B cell (primary cell): ENCODE measurements at regions not wholly inside any gene's neighbourhood (a gene's known extent, or its start where the extent isn't known, plus 50 kb on each side); places are given as distances from the start of the nearest gene placed in this dataset.

Source experiments
- ATAC-seq: fragments of 200-7000 bp; cut with Tn5 transposase; one replicate; pipeline ENCODE4 v1.10.0; 2021; ENCODE audit warnings: low read depth, mild to moderate bottlenecking, moderate number of reproducible peaks, moderate library complexity
- CTCF ChIA-PET: fragments of 350-600 bp; sonication (Branson Sonifier 250); formaldehyde crosslinking; loops from one replicate; lab custom pipeline; 2021; ENCODE audit warnings: antibody characterized with exemption, inconsistent platforms; lab: Charles Lee
- POLR2A ChIA-PET: fragments of 350-600 bp; sonication (Branson Sonifier 250); formaldehyde crosslinking; loops from one replicate; lab custom pipeline; 2021; ENCODE audit warnings: antibody characterized with exemption; lab: Charles Lee
- DNase-seq: peaks from one replicate; pipeline ENCODE4 v3.0.0; 2013
- H2AFZ ChIP-seq: 2 replicates; pipeline ENCODE4 v1.6.1; 2012; ENCODE audit warnings: mild to moderate bottlenecking, low read depth, low read length; ENCODE audit not compliant: insufficient read depth, poor library complexity, severe bottlenecking
- H3K27ac ChIP-seq, 2 donors: 1 replicate in 1 of 2; 2 replicates in 1 of 2; pipeline ENCODE4 v1.5.1; 2012 to 2013; ENCODE audit warnings: low read length in 2 of 2, mild to moderate bottlenecking in 2 of 2, moderate library complexity in 1 of 2
- H3K27me3 ChIP-seq, 4 experiments: fragments of 200-600 bp in 1 of 4; sonication (generic) in 1 of 4; replicated peaks in 1 of 4; 1 replicate in 2 of 4; 2 replicates in 2 of 4; pipeline versions ENCODE4 v1.6.1 to v1.7.0; 2013 to 2016; ENCODE audit warnings: low read length in 3 of 4, mild to moderate bottlenecking in 2 of 4, mixed read lengths in 1 of 4, moderate library complexity in 1 of 4; ENCODE audit not compliant: insufficient read depth in 4 of 4, control insufficient read depth in 3 of 4; ENCODE audit errors: control extremely low read depth in 1 of 4
- H3K36me3 ChIP-seq, 2 experiments: replicated peaks in 1 of 2; 1 replicate in 1 of 2; 2 replicates in 1 of 2; pipeline versions ENCODE4 v1.6.1 to v1.7.1; 2013; ENCODE audit warnings: low read length in 1 of 2; ENCODE audit not compliant: insufficient read depth in 2 of 2, control insufficient read depth in 1 of 2; ENCODE audit errors: control extremely low read depth in 1 of 2, extremely low read depth in 1 of 2
- H3K4me1 ChIP-seq, 2 donors: fragments of 200-600 bp in 1 of 2; sonication (generic) in 1 of 2; 1 replicate in 1 of 2; 2 replicates in 1 of 2; pipeline versions ENCODE4 v1.5.1 to v1.6.1; 2013 to 2017; ENCODE audit warnings: low read length in 2 of 2; ENCODE audit not compliant: control insufficient read depth in 2 of 2, insufficient read depth in 2 of 2
- H3K4me2 ChIP-seq: replicated peaks from 2 replicates; pipeline ENCODE3; 2012; ENCODE audit warnings: mild to moderate bottlenecking, low read depth, low read length; ENCODE audit not compliant: poor library complexity, severe bottlenecking
- H3K4me3 ChIP-seq, 5 experiments: fragments of 200-600 bp in 1 of 5; sonication (generic) in 1 of 5; 1 replicate in 3 of 5; 2 replicates in 2 of 5; pipeline versions ENCODE4 v1.5.1 to v1.7.0; 2011 to 2016; ENCODE audit warnings: low read length in 4 of 5, mild to moderate bottlenecking in 4 of 5, low read depth in 2 of 5, control low read depth in 1 of 5, moderate library complexity in 1 of 5; ENCODE audit not compliant: insufficient read depth in 1 of 5; ENCODE audit errors: control extremely low read depth in 1 of 5, extremely low read depth in 1 of 5
- H3K79me2 ChIP-seq: fragments of 200-600 bp; sonication (generic); one replicate; pipeline ENCODE4 v1.6.0; 2016; ENCODE audit warnings: low read length; ENCODE audit not compliant: control insufficient read depth, insufficient read depth
- H3K9ac ChIP-seq: fragments of 200-600 bp; sonication (generic); 2 replicates; pipeline ENCODE4 v1.6.1; 2017; ENCODE audit warnings: mild to moderate bottlenecking, low read length, moderate library complexity
- H3K9me3 ChIP-seq, 3 donors: one replicate each; pipeline versions ENCODE4 v1.6.1 to v1.7.1; 2013; ENCODE audit warnings: low read length in 2 of 3; ENCODE audit not compliant: control insufficient read depth in 2 of 3, insufficient read depth in 1 of 3; ENCODE audit errors: control extremely low read depth in 1 of 3
- H4K20me1 ChIP-seq: 2 replicates; pipeline ENCODE4 v1.6.0; 2012; ENCODE audit warnings: mild to moderate bottlenecking, low read length; ENCODE audit not compliant: insufficient read depth, control insufficient read depth, poor library complexity, severe bottlenecking
- H3K27ac Mint-ChIP-seq: one replicate; pipeline ENCODE4 v1.8.0; 2021; ENCODE audit warnings: mixed read lengths
- H3K27me3 Mint-ChIP-seq: one replicate; pipeline ENCODE4 v1.8.0; 2021; ENCODE audit warnings: mixed read lengths
- H3K4me1 Mint-ChIP-seq: one replicate; pipeline ENCODE4 v1.8.0; 2021; ENCODE audit warnings: mixed read lengths
- H3K4me3 Mint-ChIP-seq: one replicate; pipeline ENCODE4 v1.8.0; 2021; ENCODE audit warnings: mixed read lengths
- H3K9me3 Mint-ChIP-seq: one replicate; pipeline ENCODE4 v1.8.0; 2022; ENCODE audit warnings: mixed read lengths; ENCODE audit not compliant: insufficient read depth
- EZH2 ChIP-seq: IDR thresholded peaks from 2 replicates; pipeline ENCODE4 v1.6.1; 2012; ENCODE audit warnings: borderline replicate concordance, low read depth, mild to moderate bottlenecking, moderate library complexity, low read length; ENCODE audit not compliant: insufficient read depth, poor library complexity, severe bottlenecking
- WGBS: methylation state at CpG from one replicate; pipeline ENCODE4 v1.1.5; 2013; ENCODE audit warnings: missing lambda C conversion rate; ENCODE audit not compliant: insufficient coverage; 5-methylcytosine and 5-hydroxymethylcytosine counted together
- intact Hi-C: fragments of 100-400 bp; cut with micrococcal nuclease; formaldehyde crosslinking; loops from one replicate; pipeline ENCODE4 v1.10.0; 2022
- TF ChIP-seq, protein P1 (sequence below): fragments of 200-600 bp; IDR thresholded peaks from one replicate; pipeline ENCODE4 v1.8.0; 2022; ENCODE audit warnings: antibody characterized with exemption, mild to moderate bottlenecking

DNA sequence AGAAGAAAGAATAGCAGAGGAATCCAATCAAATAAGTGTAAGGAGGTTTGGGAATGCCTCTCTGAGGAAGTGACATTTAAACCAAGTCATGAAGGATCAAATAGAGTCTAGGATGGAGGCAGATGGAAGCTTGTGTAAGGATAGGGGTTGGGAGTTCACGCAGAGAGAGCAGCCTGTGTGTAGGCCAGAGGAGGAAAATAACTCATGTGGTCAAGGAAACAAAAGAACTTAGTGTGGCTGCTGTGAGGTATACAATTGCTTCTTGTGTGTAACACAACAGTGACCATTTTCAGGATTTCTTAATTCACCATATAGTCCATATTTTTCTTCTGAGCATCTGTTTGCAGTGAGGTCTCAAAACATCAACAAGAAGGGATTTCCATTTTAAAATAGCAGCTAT is 77.6 kb upstream of the PACRGL start:
- no peak overlapping the region for H3K4me3 ChIP-seq
- H3K36me3 ChIP-seq, result no peaks in the 10 kb centered on the region
- TF ChIP-seq, protein P1, sequence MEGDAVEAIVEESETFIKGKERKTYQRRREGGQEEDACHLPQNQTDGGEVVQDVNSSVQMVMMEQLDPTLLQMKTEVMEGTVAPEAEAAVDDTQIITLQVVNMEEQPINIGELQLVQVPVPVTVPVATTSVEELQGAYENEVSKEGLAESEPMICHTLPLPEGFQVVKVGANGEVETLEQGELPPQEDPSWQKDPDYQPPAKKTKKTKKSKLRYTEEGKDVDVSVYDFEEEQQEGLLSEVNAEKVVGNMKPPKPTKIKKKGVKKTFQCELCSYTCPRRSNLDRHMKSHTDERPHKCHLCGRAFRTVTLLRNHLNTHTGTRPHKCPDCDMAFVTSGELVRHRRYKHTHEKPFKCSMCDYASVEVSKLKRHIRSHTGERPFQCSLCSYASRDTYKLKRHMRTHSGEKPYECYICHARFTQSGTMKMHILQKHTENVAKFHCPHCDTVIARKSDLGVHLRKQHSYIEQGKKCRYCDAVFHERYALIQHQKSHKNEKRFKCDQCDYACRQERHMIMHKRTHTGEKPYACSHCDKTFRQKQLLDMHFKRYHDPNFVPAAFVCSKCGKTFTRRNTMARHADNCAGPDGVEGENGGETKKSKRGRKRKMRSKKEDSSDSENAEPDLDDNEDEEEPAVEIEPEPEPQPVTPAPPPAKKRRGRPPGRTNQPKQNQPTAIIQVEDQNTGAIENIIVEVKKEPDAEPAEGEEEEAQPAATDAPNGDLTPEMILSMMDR, result no peak
- TF ChIP-seq EZH2, result no peak
- H3K27ac ChIP-seq, result no peak overlapping the region
- DNase-seq (no peak), ATAC-seq (no peak)
- H3K27ac Mint-ChIP-seq, result no peak overlapping the region
- POLR2A ChIA-PET, result no interaction called here
- 100% methylated on average over 1 of the region's 1 CpG for WGBS
- H3K79me2 ChIP-seq, result no peaks in the 10 kb centered on the region
- H3K9ac ChIP-seq, result no peak overlapping the region
- no peak overlapping the region for H2AFZ ChIP-seq
- H3K4me1 ChIP-seq, result no peaks in the 10 kb centered on the region
- CTCF ChIA-PET, result no interaction called here
- intact Hi-C loops, result no loop called here
- H3K4me2 ChIP-seq, result no peak overlapping the region
- H3K9me3 Mint-ChIP-seq, result no peaks in the 10 kb centered on the region
- H4K20me1 ChIP-seq, result no peaks in the 10 kb centered on the region
- no peaks in the 10 kb centered on the region for H3K4me1 Mint-ChIP-seq
- no peaks in the 10 kb centered on the region for H3K27me3 ChIP-seq
- no peak overlapping the region for H3K4me3 Mint-ChIP-seq
- H3K27me3 Mint-ChIP-seq, result no peaks in the 10 kb centered on the region
- H3K9me3 ChIP-seq, result no peaks in the 10 kb centered on the region

DNA sequence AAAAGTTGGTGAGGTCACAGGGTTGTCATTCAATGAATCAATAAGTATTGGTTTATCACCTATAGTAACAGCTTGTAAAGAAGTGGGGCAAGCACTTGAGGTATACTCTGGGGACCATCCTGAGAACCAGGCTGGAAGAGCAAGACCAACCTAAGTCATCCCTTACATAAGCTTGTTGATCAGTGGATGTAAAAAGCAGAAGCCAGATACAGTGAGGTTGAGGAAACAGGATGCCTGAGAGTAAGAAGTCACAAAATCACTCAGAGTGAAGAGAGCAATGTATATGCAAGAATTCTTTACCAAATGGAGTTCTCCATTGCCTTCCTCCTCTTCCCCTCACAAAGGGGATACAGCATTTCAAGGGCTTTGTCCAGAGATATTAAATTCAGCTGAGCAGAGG is 76.3 kb upstream of the PACRGL start:
- H3K4me1 Mint-ChIP-seq, result no peaks in the 10 kb centered on the region
- POLR2A ChIA-PET, result no interaction called here
- DNase-seq, result no peak
- no peaks in the 10 kb centered on the region for H3K4me1 ChIP-seq
- H3K27ac Mint-ChIP-seq, result no peak overlapping the region
- no peaks in the 10 kb centered on the region for H3K27me3 ChIP-seq
- H4K20me1 ChIP-seq, result no peaks in the 10 kb centered on the region
- H3K79me2 ChIP-seq, result no peaks in the 10 kb centered on the region
- no peak overlapping the region for H3K4me3 Mint-ChIP-seq
- H3K27ac ChIP-seq, result no peak overlapping the region
- H3K4me3 ChIP-seq, result no peak overlapping the region
- no peaks in the 10 kb centered on the region for H3K9me3 Mint-ChIP-seq
- H3K9ac ChIP-seq, result no peak overlapping the region
- H3K27me3 Mint-ChIP-seq, result no peaks in the 10 kb centered on the region
- TF ChIP-seq EZH2, result no peak
- TF ChIP-seq, protein P1, result no peak
- intact Hi-C loops, result no loop called here
- H3K36me3 ChIP-seq, result no peaks in the 10 kb centered on the region
- no peak overlapping the region for H3K4me2 ChIP-seq
- ATAC-seq, result no peak
- CTCF ChIA-PET, result no interaction called here
- H3K9me3 ChIP-seq, result peaks cover 0 to 2% (median 0%) of the 10 kb centered on the region in 3 donors
- H2AFZ ChIP-seq, result no peak overlapping the region
